Heart left ventricle (tissue), 13 donors: ENCODE measurements at regions not wholly inside any gene's neighbourhood (a gene's known extent, or its start where the extent isn't known, plus 50 kb on each side); places are given as distances from the start of the nearest gene placed in this dataset.
"Not testable (repeated sequence)": the region's sequence is repeated elsewhere in the genome, so short reads cannot be mapped to it uniquely, and the experiment has no call there.

ENCODE experiments used
- CTCF ChIP-seq, 12 donors: fragments of 200-600 bp; sonication (generic) in 4 of 12; IDR thresholded peaks; one replicate each; pipeline versions ENCODE4 v1.5.0 to v1.8.0; 2018 to 2022; ENCODE audit warnings: antibody characterized with exemption in 12 of 12, mild to moderate bottlenecking in 5 of 12
- POLR2A ChIP-seq, 2 donors: fragments of 450-650 bp; IDR thresholded peaks; one replicate each; pipeline ENCODE4 v1.6.1; 2017; ENCODE audit warnings: antibody characterized with exemption in 2 of 2, mild to moderate bottlenecking in 2 of 2, moderate library complexity in 2 of 2
- donor health status: ischemic (EF 13 %, LVEDD 7.1; RV severe dilation, severe dysfunction).
- donor health status: DM: no; HTN: yes; CAD: no.
- donor health status: DM: no; HTN: no; CAD: no.
- donor health status: ischemic (EF 25% LVEDD 6.9; RV normal size, moderate dysfunction).
- donor health status: ischemic (EF 25% LVEDD 5.7; RV mildly dilated, moderate dysfunction).
- donor health status: ischemic (EF 35%, LVEDD 5.7; RV mildly dilated, moderate dysfunction).
- donor health status: nonischemic (EF 11% LVEDD 7.7; RV severe dilation, severe dysfunction).
- donor health status: DM: yes; HTN: yes; CAD: no.
- donor health status: PGD.
- donor health status: ischemic (EF 29% LVEDD 5.4; RV normal size, mild dysfunction).
- donor health status: nonischemic (EF 23%, LVEDD 6.1; RV moderate dilation, normal function).

DNA sequence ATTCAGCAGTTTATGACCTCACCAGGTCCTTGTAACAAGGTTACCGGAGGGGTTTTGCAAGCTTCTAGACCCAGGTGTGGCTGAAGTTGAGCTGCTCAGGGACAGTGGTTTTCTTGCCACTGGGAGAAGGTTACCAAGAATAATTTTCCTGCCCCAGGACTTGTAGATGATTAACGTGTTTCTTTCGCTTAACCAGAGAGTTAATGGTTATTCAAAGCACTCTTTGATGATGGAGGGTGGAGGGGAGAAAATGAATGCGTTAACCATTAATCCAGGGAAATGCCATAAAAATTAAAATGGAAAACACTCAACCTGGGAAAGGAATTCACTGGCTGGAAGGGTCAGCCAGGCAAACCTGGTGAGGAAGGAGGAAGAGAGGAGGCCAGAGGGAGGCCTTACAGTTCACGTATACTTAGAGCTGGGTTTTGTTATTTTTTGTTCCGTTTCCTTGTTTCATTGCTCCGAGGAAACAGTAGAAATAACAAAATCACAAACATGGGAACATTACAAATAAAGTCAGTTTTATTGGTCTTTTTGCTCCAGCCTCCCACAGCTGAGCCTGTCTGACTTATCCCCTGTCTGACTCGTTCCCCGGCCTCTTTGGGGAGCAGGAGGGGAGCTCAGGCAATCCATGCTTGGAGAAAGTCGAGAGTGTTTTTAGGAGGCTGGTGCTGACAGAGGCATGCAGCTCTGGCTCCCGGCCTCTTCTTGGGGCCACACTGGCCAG lies 207.5 kb upstream of the IRF2BP2 start:
- TF ChIP-seq CTCF, POLR2A (IDR thresholded peaks at IDR 0.05): not testable (repeated sequence)
